ENCODE measurements at regions not wholly inside any gene's neighbourhood (a gene's known extent, or its start where the extent isn't known, plus 50 kb on each side); places are given as distances from the start of the nearest gene placed in this dataset.
A peak's percentile ranks its signal among the peaks of the same experiment; 100 is the strongest.

DNA sequence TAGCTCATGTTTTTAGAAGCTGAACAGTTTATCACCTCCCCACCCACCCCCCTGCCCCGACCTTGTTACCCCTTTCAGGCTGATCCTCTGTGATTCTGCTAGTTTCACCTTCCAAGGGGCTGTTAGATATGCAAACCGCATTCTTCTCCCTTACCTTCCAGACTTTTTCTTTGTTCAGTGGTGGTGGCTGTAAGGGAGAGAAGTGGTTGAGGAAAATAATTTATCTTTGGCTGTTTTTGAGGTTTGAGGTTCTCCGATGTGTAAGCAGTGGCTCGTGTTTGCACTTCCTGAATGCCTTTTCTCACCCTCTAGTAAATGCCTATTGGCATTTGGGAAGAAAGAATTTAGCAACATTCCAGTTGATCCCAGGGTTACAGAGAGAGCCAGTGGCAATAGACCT lies 69.4 kb upstream of the KCNG1 start:
- ChIA-PET POLR2A (no interaction called here), CTCF (no interaction called here)
- Mint-ChIP-seq H3K4me3 (no peak overlapping the region), H3K27me3 (peaks cover 38% of the 10 kb centered on the region), H3K36me3 (ENCODE audit: low read depth) (no peaks in the 10 kb centered on the region), H3K4me1 (peaks cover 3% of the 10 kb centered on the region), H3K27ac (no peak overlapping the region), H3K9me3 (no peaks in the 10 kb centered on the region)
- DNase-seq = no peak

GRCh38 chr20:51091406-51092195 lies 68.7 kb upstream of the KCNG1 start:
- CTCF ChIA-PET = no interaction called here
- peaks cover 3% of the 10 kb centered on the region for H3K4me1 Mint-ChIP-seq

GRCh38 chr20:51089840-51090239 lies 66.9 kb upstream of the KCNG1 start:
- no peak for DNase-seq
- POLR2A ChIA-PET = no interaction called here
- no peak overlapping the region for H3K27ac Mint-ChIP-seq
- peaks cover 3% of the 10 kb centered on the region for H3K4me1 Mint-ChIP-seq
- H3K27me3 Mint-ChIP-seq = peaks cover 38% of the 10 kb centered on the region
- H3K4me3 Mint-ChIP-seq = no peak overlapping the region
- no peaks in the 10 kb centered on the region for H3K9me3 Mint-ChIP-seq
- CTCF ChIA-PET = no interaction called here
- H3K36me3 Mint-ChIP-seq (ENCODE audit: low read depth) = no peaks in the 10 kb centered on the region

More at GRCh38 chr20:51091406-51092195, 68.7 kb upstream of the KCNG1 start:
- H3K27ac Mint-ChIP-seq = no peak overlapping the region
- H3K36me3 Mint-ChIP-seq (ENCODE audit: low read depth) = no peaks in the 10 kb centered on the region
- no peak overlapping the region for H3K4me3 Mint-ChIP-seq
- no peaks in the 10 kb centered on the region for H3K9me3 Mint-ChIP-seq
- no peak for DNase-seq
- POLR2A ChIA-PET = no interaction called here
- peaks cover 38% of the 10 kb centered on the region for H3K27me3 Mint-ChIP-seq

GRCh38 chr20:51089272-51089781 lies 66.4 kb upstream of the KCNG1 start:
- H3K4me1 Mint-ChIP-seq = peaks cover 3% of the 10 kb centered on the region
- ChIA-PET CTCF (no interaction called here), POLR2A (no interaction called here)
- H3K27me3 Mint-ChIP-seq = peaks cover 42% of the 10 kb centered on the region
- no peaks in the 10 kb centered on the region for H3K9me3 Mint-ChIP-seq
- H3K36me3 Mint-ChIP-seq (ENCODE audit: low read depth) = no peaks in the 10 kb centered on the region
- H3K4me3 Mint-ChIP-seq = no peak overlapping the region
- no peak for DNase-seq
- no peak overlapping the region for H3K27ac Mint-ChIP-seq

GRCh38 chr20:51087266-51087665 lies 64.4 kb upstream of the KCNG1 start:
- peaks cover under 1% of the 10 kb centered on the region for H3K4me1 Mint-ChIP-seq
- peaks cover 37% of the 10 kb centered on the region for H3K27me3 Mint-ChIP-seq
- H3K4me3 Mint-ChIP-seq = no peak overlapping the region
- no peaks in the 10 kb centered on the region for H3K9me3 Mint-ChIP-seq
- no peak overlapping the region for H3K27ac Mint-ChIP-seq
- DNase-seq = no peak
- POLR2A ChIA-PET = no interaction called here
- CTCF ChIA-PET = no interaction called here
- no peaks in the 10 kb centered on the region for H3K36me3 Mint-ChIP-seq (ENCODE audit: low read depth)

GRCh38 chr20:51085769-51086168 lies 62.9 kb upstream of the KCNG1 start:
- Mint-ChIP-seq H3K27ac (no peak overlapping the region), H3K4me1 (no peaks in the 10 kb centered on the region), H3K27me3 (peaks cover 26% of the 10 kb centered on the region), H3K9me3 (no peaks in the 10 kb centered on the region), H3K36me3 (ENCODE audit: low read depth) (no peaks in the 10 kb centered on the region), H3K4me3 (no peak overlapping the region)
- ChIA-PET CTCF (interaction anchor here (1.6 kb wide), 1 partner anchor 12 kb away, joined by 3 read pairs; no protein-coding TSS in a partner anchor), POLR2A (no interaction called here)
- DNase-seq = no peak

- Mint-ChIP-seq H3K27ac (no peak overlapping the region), H3K4me3 (no peak overlapping the region), H3K36me3 (ENCODE audit: low read depth) (no peaks in the 10 kb centered on the region), H3K9me3 (no peaks in the 10 kb centered on the region), H3K4me1 (no peaks in the 10 kb centered on the region), H3K27me3 (peaks cover 23% of the 10 kb centered on the region)
- ChIA-PET CTCF (interaction anchor here (1.6 kb wide), 1 partner anchor 13 kb away, joined by 3 read pairs; no protein-coding TSS in a partner anchor), POLR2A (no interaction called here)
- no peak for DNase-seq
Measured at GRCh38 chr20:51084593-51085377, 61.9 kb upstream of the KCNG1 start.

DNA sequence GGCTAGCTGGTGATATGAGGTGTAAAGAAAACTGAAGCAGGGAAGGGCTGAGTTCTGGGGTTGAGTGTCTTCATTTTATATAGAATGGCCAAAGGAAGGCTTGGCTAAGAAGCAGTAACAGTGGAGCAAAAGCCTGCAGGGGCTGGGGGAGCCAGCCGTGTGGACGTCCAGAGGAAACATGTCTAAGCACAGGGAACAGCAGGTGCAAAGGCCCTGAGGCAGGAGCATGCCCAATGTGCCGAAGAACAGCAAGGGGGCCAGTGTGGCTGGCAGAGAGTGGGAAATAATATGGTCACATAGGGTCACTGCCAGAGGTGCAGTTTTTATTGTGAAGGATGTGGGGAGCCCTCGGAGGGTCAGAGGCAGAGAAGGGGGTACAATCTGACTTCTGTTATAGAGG lies 60.5 kb upstream of the KCNG1 start:
- Mint-ChIP-seq H3K27me3 (peaks cover 25% of the 10 kb centered on the region), H3K4me1 (no peaks in the 10 kb centered on the region), H3K36me3 (ENCODE audit: low read depth) (no peaks in the 10 kb centered on the region), H3K27ac (no peak overlapping the region), H3K4me3 (no peak overlapping the region), H3K9me3 (no peaks in the 10 kb centered on the region)
- ChIA-PET POLR2A (no interaction called here), CTCF (no interaction called here)
- no peak for DNase-seq

GRCh38 chr20:51082988-51083387 lies 60.1 kb upstream of the KCNG1 start:
- no peaks in the 10 kb centered on the region for H3K4me1 Mint-ChIP-seq

GRCh38 chr20:51080516-51080915 lies 57.6 kb upstream of the KCNG1 start:
- Mint-ChIP-seq H3K4me3 (no peak overlapping the region), H3K4me1 (no peaks in the 10 kb centered on the region), H3K27me3 (peaks cover 28% of the 10 kb centered on the region), H3K36me3 (ENCODE audit: low read depth) (no peaks in the 10 kb centered on the region), H3K9me3 (no peaks in the 10 kb centered on the region), H3K27ac (no peak overlapping the region)
- ChIA-PET POLR2A (no interaction called here), CTCF (no interaction called here)
- no peak for DNase-seq

More at GRCh38 chr20:51082988-51083387, 60.1 kb upstream of the KCNG1 start:
- H3K27ac Mint-ChIP-seq = no peak overlapping the region
- POLR2A ChIA-PET = no interaction called here
- H3K27me3 Mint-ChIP-seq = peaks cover 25% of the 10 kb centered on the region
- no peak for DNase-seq
- H3K4me3 Mint-ChIP-seq = no peak overlapping the region
- CTCF ChIA-PET = no interaction called here
- no peaks in the 10 kb centered on the region for H3K9me3 Mint-ChIP-seq
- H3K36me3 Mint-ChIP-seq (ENCODE audit: low read depth) = no peaks in the 10 kb centered on the region

GRCh38 chr20:51079488-51079887 lies 56.6 kb upstream of the KCNG1 start:
- DNase-seq = no peak
- no peak overlapping the region for H3K4me3 Mint-ChIP-seq
- CTCF ChIA-PET = no interaction called here
- H3K36me3 Mint-ChIP-seq (ENCODE audit: low read depth) = no peaks in the 10 kb centered on the region
- no peaks in the 10 kb centered on the region for H3K9me3 Mint-ChIP-seq
- POLR2A ChIA-PET = no interaction called here
- H3K4me1 Mint-ChIP-seq = no peaks in the 10 kb centered on the region
- peaks cover 24% of the 10 kb centered on the region for H3K27me3 Mint-ChIP-seq
- H3K27ac Mint-ChIP-seq = no peak overlapping the region

DNA sequence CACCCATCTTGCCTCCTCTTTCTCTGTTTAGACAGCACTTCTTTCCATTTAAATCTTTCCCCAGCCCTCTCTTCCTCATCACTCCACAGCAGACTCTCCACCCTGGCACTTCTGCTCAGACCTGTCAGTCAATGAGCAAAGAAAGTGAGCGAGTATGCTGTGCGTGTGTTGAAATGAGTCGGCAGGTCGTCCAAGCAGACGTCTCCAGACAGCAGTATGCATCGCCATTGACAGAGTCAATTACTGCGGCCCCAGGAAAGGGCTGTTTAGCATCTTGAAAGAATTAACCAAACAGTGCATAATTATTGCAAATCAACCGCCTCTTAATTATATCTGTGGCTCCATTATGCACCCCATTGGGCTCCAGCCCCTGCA lies 54.8 kb upstream of the KCNG1 start:
- peak overlapping the region; percentile 32 for H3K27ac Mint-ChIP-seq
- DNase-seq = no peak
- H3K27me3 Mint-ChIP-seq = peaks cover 16% of the 10 kb centered on the region
- no peaks in the 10 kb centered on the region for H3K4me1 Mint-ChIP-seq
- ChIA-PET POLR2A (no interaction called here), CTCF (interaction anchor here (1.3 kb wide), 1 partner anchor 22 kb away, joined by 3 read pairs; no protein-coding TSS in a partner anchor)
- H3K36me3 Mint-ChIP-seq (ENCODE audit: low read depth) = no peaks in the 10 kb centered on the region
- no peak overlapping the region for H3K4me3 Mint-ChIP-seq
- no peaks in the 10 kb centered on the region for H3K9me3 Mint-ChIP-seq

GRCh38 chr20:51076786-51077685 lies 54.1 kb upstream of the KCNG1 start:
- Mint-ChIP-seq H3K27me3 (peaks cover 16% of the 10 kb centered on the region), H3K9me3 (no peaks in the 10 kb centered on the region), H3K27ac (no peak overlapping the region), H3K4me1 (no peaks in the 10 kb centered on the region), H3K4me3 (no peak overlapping the region), H3K36me3 (ENCODE audit: low read depth) (no peaks in the 10 kb centered on the region)
- POLR2A ChIA-PET = no interaction called here
- DNase-seq = no peak
- CTCF ChIA-PET = interaction anchor here (1.3 kb wide), 1 partner anchor 23 kb away, joined by 3 read pairs; no protein-coding TSS in a partner anchor

Data from activated CD4-positive, alpha-beta T cell treated with anti-CD3 and anti-CD28 coated beads, Interleukin-2, amount 10 ng/mL, durations not matched to agents 7 days and 5 days (primary cell).